ENCODE measurements at regions not wholly inside any gene's neighbourhood (a gene's known extent, or its start where the extent isn't known, plus 50 kb on each side); places are given as distances from the start of the nearest gene placed in this dataset.
"Not testable (repeated sequence)": the region's sequence is repeated elsewhere in the genome, so short reads cannot be mapped to it uniquely, and the experiment has no call there.

GRCh38 chr5:143922718-143923117, 110.8 kb downstream of the HMHB1 start:
- Histone ChIP-seq H3K4me3 (ENCODE audit: insufficient read depth, low read depth, low read length) (no peak overlapping the region), H3K27me3 (ENCODE audit: control insufficient read depth, insufficient read depth, low read length) (no peaks in the 10 kb centered on the region), H3K36me3 (replicated peaks; ENCODE audit: control insufficient read depth, insufficient read depth, low read length) (no peaks in the 10 kb centered on the region)
- DNase-seq: no peak

- H3K27me3 ChIP-seq (ENCODE audit: control insufficient read depth, insufficient read depth, low read length): no peaks in the 10 kb centered on the region
- no peak for DNase-seq
- H3K36me3 ChIP-seq (replicated peaks; ENCODE audit: control insufficient read depth, insufficient read depth, low read length): no peaks in the 10 kb centered on the region
- no peak overlapping the region for H3K4me3 ChIP-seq (ENCODE audit: insufficient read depth, low read depth, low read length)
These were observed 111.8 kb downstream of the HMHB1 start for GRCh38 chr5:143923634-143924266.

- Histone ChIP-seq H3K36me3 (replicated peaks; ENCODE audit: control insufficient read depth, insufficient read depth, low read length) (no peaks in the 10 kb centered on the region), H3K27me3 (ENCODE audit: control insufficient read depth, insufficient read depth, low read length) (no peaks in the 10 kb centered on the region), H3K4me3 (ENCODE audit: insufficient read depth, low read depth, low read length) (no peak overlapping the region)
- DNase-seq: no peak
These were observed 112.5 kb downstream of the HMHB1 start for GRCh38 chr5:143924311-143924978.

- DNase-seq; H3K4me3 ChIP-seq (ENCODE audit: insufficient read depth, low read depth, low read length); H3K27me3 ChIP-seq (ENCODE audit: control insufficient read depth, insufficient read depth, low read length); H3K36me3 ChIP-seq (replicated peaks; ENCODE audit: control insufficient read depth, insufficient read depth, low read length): not testable (repeated sequence)
These were observed 113.0 kb downstream of the HMHB1 start for GRCh38 chr5:143924979-143925325.

- no peak overlapping the region for H3K4me3 ChIP-seq (ENCODE audit: insufficient read depth, low read depth, low read length)
- no peaks in the 10 kb centered on the region for H3K36me3 ChIP-seq (replicated peaks; ENCODE audit: control insufficient read depth, insufficient read depth, low read length)
- DNase-seq: no peak
- no peaks in the 10 kb centered on the region for H3K27me3 ChIP-seq (ENCODE audit: control insufficient read depth, insufficient read depth, low read length)
These were observed 117.5 kb downstream of the HMHB1 start for GRCh38 chr5:143929486-143929885.

GRCh38 chr5:143930561-143930960, 118.6 kb downstream of the HMHB1 start:
- H3K4me3 ChIP-seq (ENCODE audit: insufficient read depth, low read depth, low read length): no peak overlapping the region
- DNase-seq: no peak
- H3K27me3 ChIP-seq (ENCODE audit: control insufficient read depth, insufficient read depth, low read length): no peaks in the 10 kb centered on the region
- no peaks in the 10 kb centered on the region for H3K36me3 ChIP-seq (replicated peaks; ENCODE audit: control insufficient read depth, insufficient read depth, low read length)

GRCh38 chr5:143931476-143931875, 119.5 kb downstream of the HMHB1 start:
- Histone ChIP-seq H3K4me3 (ENCODE audit: insufficient read depth, low read depth, low read length) (no peak overlapping the region), H3K27me3 (ENCODE audit: control insufficient read depth, insufficient read depth, low read length) (no peaks in the 10 kb centered on the region), H3K36me3 (replicated peaks; ENCODE audit: control insufficient read depth, insufficient read depth, low read length) (no peaks in the 10 kb centered on the region)
- no peak for DNase-seq

- no peak for DNase-seq
- Histone ChIP-seq H3K4me3 (ENCODE audit: insufficient read depth, low read depth, low read length) (no peak overlapping the region), H3K36me3 (replicated peaks; ENCODE audit: control insufficient read depth, insufficient read depth, low read length) (no peaks in the 10 kb centered on the region), H3K27me3 (ENCODE audit: control insufficient read depth, insufficient read depth, low read length) (no peaks in the 10 kb centered on the region)
These were observed 120.0 kb downstream of the HMHB1 start for GRCh38 chr5:143931986-143932385.

- Histone ChIP-seq H3K36me3 (replicated peaks; ENCODE audit: control insufficient read depth, insufficient read depth, low read length) (no peaks in the 10 kb centered on the region), H3K27me3 (ENCODE audit: control insufficient read depth, insufficient read depth, low read length) (no peaks in the 10 kb centered on the region), H3K4me3 (ENCODE audit: insufficient read depth, low read depth, low read length) (no peak overlapping the region)
- DNase-seq: no peak
These were observed 120.6 kb downstream of the HMHB1 start for GRCh38 chr5:143932584-143932983.

GRCh38 chr5:143933451-143933850, 121.5 kb downstream of the HMHB1 start:
- H3K36me3 ChIP-seq (replicated peaks; ENCODE audit: control insufficient read depth, insufficient read depth, low read length): no peaks in the 10 kb centered on the region
- H3K4me3 ChIP-seq (ENCODE audit: insufficient read depth, low read depth, low read length): no peak overlapping the region
- no peaks in the 10 kb centered on the region for H3K27me3 ChIP-seq (ENCODE audit: control insufficient read depth, insufficient read depth, low read length)
- DNase-seq: no peak

- Histone ChIP-seq H3K4me3 (ENCODE audit: insufficient read depth, low read depth, low read length) (no peak overlapping the region), H3K36me3 (replicated peaks; ENCODE audit: control insufficient read depth, insufficient read depth, low read length) (no peaks in the 10 kb centered on the region), H3K27me3 (ENCODE audit: control insufficient read depth, insufficient read depth, low read length) (no peaks in the 10 kb centered on the region)
- no peak for DNase-seq
These were observed 122.9 kb downstream of the HMHB1 start for GRCh38 chr5:143934821-143935220.

- DNase-seq: no peak
- H3K27me3 ChIP-seq (ENCODE audit: control insufficient read depth, insufficient read depth, low read length): no peaks in the 10 kb centered on the region
- H3K4me3 ChIP-seq (ENCODE audit: insufficient read depth, low read depth, low read length): no peak overlapping the region
- no peaks in the 10 kb centered on the region for H3K36me3 ChIP-seq (replicated peaks; ENCODE audit: control insufficient read depth, insufficient read depth, low read length)
These were observed 126.3 kb downstream of the HMHB1 start for GRCh38 chr5:143938230-143938629.

- no peak for DNase-seq
These were observed 134.9 kb downstream of the HMHB1 start for GRCh38 chr5:143946837-143947236.

GRCh38 chr5:143947313-143947712, 135.4 kb downstream of the HMHB1 start:
- Histone ChIP-seq H3K36me3 (replicated peaks; ENCODE audit: control insufficient read depth, insufficient read depth, low read length) (no peaks in the 10 kb centered on the region), H3K4me3 (ENCODE audit: insufficient read depth, low read depth, low read length) (no peak overlapping the region), H3K27me3 (ENCODE audit: control insufficient read depth, insufficient read depth, low read length) (no peaks in the 10 kb centered on the region)
- no peak for DNase-seq

More at GRCh38 chr5:143946837-143947236, 134.9 kb downstream of the HMHB1 start:
- Histone ChIP-seq H3K36me3 (replicated peaks; ENCODE audit: control insufficient read depth, insufficient read depth, low read length) (no peaks in the 10 kb centered on the region), H3K4me3 (ENCODE audit: insufficient read depth, low read depth, low read length) (no peak overlapping the region), H3K27me3 (ENCODE audit: control insufficient read depth, insufficient read depth, low read length) (no peaks in the 10 kb centered on the region)

GRCh38 chr5:143952809-143953208, 140.8 kb downstream of the HMHB1 start:
- Histone ChIP-seq H3K4me3 (ENCODE audit: insufficient read depth, low read depth, low read length) (no peak overlapping the region), H3K36me3 (replicated peaks; ENCODE audit: control insufficient read depth, insufficient read depth, low read length) (no peaks in the 10 kb centered on the region), H3K27me3 (ENCODE audit: control insufficient read depth, insufficient read depth, low read length) (no peaks in the 10 kb centered on the region)
- no peak for DNase-seq
